Ovary (tissue), 3 donors: ENCODE measurements at regions not wholly inside any gene's neighbourhood (a gene's known extent, or its start where the extent isn't known, plus 50 kb on each side); places are given as distances from the start of the nearest gene placed in this dataset.

Experiments
- EP300 ChIP-seq: sonication (generic); formaldehyde crosslinking; IDR thresholded peaks from one replicate; pipeline ENCODE4 v1.6.1; 2017; ENCODE audit warnings: antibody characterized with exemption
- POLR2A ChIP-seq: fragments of 450-650 bp; IDR thresholded peaks from one replicate; pipeline ENCODE4 v1.6.1; 2017; ENCODE audit warnings: antibody characterized with exemption, mild to moderate bottlenecking, moderate library complexity
- TF ChIP-seq, protein P1 (sequence below), 3 donors: fragments of 450-650 bp in 2 of 3; fragments of 200-600 bp in 1 of 3; IDR thresholded peaks; one replicate each; pipeline versions ENCODE4 v1.5.1 to v1.8.0; 2016 to 2022; ENCODE audit warnings: antibody characterized with exemption in 3 of 3, mild to moderate bottlenecking in 1 of 3
- donor health status: DM: no; HTN: no; CAD: no.

DNA sequence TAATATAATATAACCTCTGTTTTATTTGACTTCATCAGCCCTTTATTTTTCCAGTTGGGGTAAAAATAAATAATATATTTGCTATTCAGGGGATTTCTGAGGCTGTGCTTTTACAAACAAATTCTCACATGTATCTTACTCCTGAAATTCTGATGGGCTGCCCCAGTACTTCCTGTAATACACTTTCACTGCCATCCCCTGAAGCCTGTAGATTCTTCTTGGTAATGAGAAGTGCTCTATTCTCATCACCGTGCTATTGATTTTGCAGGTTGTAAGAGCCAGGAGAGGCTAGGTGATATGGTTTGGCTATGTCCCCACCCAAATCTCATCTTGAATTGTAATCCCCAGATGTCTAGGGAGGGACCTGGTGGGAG lies 91.9 kb upstream of the CEP78 start:
- TF ChIP-seq, protein P1, sequence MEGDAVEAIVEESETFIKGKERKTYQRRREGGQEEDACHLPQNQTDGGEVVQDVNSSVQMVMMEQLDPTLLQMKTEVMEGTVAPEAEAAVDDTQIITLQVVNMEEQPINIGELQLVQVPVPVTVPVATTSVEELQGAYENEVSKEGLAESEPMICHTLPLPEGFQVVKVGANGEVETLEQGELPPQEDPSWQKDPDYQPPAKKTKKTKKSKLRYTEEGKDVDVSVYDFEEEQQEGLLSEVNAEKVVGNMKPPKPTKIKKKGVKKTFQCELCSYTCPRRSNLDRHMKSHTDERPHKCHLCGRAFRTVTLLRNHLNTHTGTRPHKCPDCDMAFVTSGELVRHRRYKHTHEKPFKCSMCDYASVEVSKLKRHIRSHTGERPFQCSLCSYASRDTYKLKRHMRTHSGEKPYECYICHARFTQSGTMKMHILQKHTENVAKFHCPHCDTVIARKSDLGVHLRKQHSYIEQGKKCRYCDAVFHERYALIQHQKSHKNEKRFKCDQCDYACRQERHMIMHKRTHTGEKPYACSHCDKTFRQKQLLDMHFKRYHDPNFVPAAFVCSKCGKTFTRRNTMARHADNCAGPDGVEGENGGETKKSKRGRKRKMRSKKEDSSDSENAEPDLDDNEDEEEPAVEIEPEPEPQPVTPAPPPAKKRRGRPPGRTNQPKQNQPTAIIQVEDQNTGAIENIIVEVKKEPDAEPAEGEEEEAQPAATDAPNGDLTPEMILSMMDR (IDR thresholded peaks at IDR 0.05): no peak
- TF ChIP-seq POLR2A: no peak
- TF ChIP-seq EP300: no peak
